NCI-H1436 (cell line): ENCODE measurements at regions not wholly inside any gene's neighbourhood (a gene's known extent, or its start where the extent isn't known, plus 50 kb on each side); places are given as distances from the start of the nearest gene placed in this dataset.

Source experiments
- DNase-seq: peaks from one replicate; lab custom pipeline; 2025; lab: John Stamatoyannopoulos, UW

DNA sequence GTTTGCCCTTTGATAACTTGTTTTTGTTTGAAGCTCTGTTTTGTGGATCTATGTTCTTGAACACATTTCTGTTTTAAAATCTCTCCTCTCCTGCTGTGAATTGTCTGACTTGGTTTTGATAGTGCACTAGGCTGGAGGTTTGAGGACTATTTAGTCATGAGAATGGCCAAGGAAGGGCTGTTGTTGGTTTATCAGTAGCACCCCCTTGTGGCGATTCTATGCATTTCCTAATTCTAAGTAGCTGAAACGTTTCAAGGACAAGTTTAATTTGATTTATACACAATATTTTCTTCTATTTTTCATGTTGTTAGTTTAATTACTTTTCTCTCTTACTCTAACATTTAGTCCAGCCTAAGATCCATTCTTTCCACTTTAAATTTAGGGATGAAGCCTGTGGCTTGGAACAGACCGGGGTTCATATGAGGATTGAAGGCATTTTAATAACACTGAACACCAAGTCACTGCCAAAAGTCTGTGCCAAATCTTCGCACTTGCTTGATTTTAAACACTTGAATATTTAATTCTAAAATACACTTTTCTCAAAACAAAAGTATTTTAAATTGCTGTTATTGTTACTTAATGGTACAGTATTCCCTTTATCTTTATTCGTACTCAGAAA, 166.0 kb downstream of the SOCS6 start:
- peak; percentile 20 for DNase-seq

DNA sequence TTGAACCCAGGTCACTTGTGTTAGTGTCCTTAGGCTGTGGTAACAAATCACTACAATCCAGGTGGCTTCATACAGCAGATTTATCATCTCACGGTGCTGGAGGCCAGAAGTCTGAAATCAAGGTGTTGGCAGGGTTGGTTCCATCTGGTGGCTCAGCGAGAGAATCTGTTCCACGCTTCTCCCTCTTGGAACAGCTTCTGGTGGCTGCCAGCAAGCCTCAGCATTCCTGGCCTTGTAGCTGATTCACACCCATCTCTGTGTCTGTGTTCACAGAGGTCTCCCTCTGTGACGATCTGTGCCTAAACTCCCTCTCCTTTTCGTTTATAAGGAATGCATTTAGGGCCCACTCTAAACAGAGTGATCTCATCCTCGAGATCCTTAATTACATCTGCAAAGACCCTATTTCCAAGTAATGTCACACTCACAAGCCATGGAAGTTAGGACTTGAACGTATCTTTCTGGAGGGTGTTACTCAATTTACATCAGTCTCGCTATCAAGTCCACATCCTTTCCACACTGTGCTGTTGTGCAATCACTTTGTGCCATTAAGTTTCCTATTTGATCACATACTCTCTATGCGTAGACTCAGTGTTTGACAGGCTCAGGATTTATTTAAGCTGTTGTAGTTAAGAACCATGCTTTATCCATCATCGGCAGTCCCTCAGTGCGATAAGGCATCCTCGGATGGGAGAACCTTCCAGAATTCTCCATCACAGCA, 164.4 kb downstream of the SOCS6 start:
- no peak for DNase-seq

DNA sequence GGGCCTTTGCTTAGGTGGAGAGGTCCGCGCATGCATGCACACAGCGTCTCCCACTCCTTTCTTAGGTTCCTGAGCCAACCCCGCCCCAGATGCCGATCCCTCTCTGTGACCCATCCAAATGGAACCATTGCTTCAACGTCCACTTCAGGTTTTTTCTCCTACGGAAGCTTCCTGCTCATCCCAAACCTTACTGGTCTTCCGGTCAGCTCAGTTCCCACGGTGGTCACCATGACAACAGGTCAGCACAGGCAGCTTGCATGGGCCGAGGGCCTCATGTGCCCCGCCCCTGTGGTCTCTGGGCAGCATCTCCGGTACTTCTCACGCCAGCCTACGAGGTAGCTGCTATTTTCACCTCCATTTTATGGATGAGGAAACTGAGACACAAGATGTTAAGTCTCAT, 163.7 kb downstream of the SOCS6 start:
- DNase-seq, result no peak

DNA sequence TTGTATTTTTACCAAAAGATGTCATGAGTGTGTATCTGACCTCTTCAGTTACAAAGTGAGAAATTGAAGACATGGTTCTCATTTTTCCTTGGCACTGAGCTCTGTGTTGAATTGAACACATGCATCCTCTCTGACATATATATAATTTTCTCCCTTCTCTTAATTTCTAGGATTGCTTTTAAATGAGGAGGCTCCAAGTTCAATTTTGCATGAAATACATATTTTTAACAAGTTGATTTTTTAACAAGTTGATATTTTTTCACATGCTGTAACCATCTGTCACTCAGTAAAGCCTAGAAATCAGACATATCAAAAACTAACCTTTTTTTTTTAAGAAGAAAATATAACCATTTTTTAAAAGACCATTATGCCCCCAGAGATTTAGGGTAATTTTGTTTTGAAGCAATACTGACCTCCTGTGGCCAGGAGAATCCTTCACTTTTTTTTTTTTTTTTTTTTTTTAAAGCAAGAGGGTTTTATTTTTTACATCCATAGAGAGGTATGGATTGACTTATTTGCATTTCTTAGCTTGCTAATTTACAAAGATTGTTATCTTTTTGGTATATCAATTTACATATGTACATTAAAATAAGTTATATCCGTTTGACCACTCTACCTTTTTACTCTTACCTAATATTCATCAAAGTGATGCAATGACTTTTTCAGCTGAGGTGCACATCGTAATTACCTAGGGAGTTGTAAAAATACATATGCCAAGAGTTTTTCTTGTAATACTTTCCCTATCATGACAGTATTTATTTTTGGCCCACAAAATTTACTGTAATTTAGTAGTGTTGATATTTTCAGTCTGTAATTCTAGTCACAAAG, 161.8 kb downstream of the SOCS6 start:
- peak; percentile 4 for DNase-seq

DNA sequence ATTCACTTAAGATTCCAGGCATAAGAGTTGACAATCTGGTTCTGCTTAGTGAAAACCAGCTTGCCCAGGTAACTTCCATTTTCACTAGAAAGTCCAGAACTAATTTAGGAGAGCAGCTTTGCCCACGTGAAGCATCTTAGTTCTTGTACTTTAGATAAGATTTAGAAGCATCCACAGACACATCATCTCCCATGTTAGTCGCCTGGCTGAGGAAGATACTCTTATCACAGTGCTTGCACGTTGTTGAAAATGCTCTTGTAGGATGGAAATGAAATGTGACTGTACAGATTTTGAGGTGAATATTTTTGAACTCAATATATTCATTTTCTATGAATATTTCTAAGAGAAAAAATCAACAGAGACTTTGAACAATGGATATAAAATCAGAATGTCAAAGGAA, 159.7 kb downstream of the SOCS6 start:
- no peak for DNase-seq

DNA sequence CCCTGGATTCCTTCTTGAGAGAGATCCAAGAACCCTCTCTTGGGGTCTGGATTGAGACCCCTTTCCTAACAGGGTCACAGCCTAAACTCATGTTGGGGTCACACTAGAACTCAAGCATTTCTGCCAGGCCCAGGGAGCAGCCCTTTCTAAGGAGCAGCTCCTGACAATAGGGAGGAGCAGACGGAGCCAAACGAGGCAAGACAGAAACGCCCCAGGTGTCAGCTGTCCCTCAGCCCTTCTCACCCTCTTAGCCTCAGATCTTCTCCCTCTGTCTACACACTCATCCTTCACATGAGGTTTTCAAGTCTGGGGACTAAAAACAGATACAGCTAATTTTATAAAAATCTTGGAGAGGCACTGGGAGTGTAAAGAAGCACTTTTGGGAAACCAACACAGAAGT, 157.2 kb downstream of the SOCS6 start:
- DNase-seq, result no peak

DNA sequence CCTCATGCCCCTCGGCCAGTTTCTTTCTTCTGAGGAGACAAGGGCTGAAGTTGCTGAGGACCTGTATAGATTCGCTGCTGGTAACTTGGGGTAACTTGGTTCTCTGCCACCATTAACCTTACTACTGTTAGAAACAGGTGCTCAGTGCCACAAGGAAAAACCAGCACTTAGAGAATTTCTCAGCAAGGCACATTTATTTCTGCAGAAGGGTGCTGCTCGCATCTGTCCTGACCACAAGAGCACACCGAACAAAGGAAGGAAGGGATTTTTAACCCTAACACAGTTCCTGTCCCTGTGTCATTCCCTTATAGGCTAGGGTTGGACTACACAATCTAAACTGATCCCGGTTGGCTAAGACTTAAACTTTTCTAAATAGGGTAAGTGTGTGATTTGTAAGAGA, 154.1 kb downstream of the SOCS6 start:
- no peak for DNase-seq

DNA sequence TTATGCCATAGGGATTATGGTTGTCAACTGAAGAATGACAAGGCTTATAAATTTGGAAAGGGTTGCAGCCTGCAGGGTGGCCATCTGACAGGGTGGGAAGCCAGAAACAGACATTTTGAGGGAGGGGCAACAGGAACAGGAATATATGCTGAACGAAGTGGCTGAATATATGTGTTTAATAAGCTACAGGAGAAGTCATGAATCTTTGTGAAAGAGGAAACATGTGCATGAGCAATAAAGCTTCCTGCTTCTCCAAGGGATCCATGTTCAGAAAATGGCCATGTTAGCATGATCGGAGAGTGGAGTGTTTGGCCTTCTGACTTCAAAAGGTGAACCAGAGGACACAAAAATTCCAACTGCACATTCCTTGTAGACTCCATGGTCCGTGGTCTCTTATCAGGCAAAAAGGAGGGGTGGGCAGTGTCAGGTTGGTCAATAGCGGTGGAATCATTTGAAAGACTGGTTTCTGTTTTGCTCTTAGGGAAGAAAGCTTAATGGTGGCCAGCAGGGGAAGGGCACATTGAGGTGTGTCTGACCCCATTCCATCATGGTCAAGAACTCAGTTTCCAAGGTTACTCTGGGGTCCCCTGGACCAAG, 144.1 kb downstream of the SOCS6 start:
- no peak for DNase-seq

DNA sequence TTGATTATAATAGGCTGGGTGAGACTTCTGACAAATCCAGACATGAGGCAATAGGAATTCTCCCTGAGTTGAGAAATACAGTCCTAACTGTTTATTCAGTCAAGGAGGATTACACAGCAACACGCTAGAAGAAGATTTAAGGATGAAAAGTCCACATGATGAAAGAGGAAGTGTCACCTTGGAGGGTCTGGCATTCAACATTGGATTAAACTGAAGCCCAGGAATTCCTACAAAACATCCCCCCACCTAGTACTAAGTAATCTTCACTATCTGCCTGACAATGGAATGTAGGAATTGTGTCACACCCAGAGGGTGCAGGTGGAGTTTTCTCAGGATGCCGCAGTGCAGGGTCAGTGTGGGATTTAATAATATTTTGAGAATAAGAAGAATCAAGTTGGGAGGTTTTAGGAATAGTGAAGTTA, 142.4 kb downstream of the SOCS6 start:
- DNase-seq, result no peak

DNA sequence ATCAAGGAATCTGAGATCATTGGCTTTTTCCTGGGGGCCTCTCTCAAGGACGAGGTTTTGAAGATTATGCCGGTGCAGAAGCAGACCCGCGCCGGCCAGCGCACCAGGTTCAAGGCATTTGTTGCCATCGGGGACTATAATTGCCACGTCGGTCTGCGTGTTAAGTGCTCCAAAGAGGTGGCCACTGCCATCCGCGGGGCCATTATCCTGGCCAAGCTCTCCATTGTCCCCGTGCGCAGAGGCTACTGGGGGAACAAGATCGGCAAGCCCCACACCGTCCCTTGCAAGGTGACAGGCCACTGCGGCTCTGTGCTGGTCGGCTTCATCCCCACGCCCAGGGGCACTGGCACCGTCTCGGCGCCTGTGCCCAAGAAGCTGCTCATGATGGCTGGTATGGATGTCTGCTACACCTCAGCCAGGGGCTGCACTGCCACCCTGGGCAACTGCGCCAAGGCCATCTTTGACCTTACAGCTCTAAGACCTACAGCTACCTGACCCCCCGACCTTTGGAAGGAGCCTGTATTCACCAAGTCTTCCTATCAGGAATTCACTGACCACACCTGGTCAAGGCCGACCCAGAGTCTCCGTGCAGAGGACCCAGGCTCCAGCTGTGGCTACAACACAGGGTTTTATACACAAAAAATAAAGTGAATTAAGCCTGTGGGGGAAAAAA, 141.8 kb downstream of the SOCS6 start:
- no peak for DNase-seq

DNA sequence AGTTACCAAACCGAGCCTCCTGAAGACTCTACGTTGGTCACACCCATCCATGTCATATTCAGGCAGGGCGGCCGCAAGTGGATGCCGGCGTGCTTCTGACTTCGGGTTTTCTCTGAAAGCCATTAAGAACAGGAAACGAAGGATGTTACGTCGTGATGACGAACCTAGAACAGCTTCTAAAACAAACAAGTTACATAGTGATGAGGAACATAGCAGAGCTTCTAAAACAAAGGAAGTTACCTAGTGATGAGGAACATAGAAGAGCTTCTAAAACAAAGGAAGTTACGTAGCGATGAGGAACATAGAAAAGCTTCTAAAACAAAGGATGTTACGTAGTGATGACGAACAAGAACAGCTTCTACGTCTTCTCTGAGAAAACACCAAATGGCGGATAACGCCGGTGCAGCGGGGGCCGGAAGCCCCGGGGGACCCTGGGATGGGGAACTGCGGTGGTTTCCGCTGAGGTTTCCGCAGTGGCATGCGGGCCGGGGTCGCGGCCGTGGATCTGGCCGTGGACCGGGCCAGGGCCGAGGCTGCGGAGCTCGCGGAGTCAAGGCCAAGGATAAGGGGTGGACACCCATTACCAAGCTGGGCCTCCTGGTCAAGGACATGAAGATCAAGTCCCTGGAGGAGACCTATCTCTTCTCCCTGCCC, 141.1 kb downstream of the SOCS6 start:
- DNase-seq, result no peak

DNA sequence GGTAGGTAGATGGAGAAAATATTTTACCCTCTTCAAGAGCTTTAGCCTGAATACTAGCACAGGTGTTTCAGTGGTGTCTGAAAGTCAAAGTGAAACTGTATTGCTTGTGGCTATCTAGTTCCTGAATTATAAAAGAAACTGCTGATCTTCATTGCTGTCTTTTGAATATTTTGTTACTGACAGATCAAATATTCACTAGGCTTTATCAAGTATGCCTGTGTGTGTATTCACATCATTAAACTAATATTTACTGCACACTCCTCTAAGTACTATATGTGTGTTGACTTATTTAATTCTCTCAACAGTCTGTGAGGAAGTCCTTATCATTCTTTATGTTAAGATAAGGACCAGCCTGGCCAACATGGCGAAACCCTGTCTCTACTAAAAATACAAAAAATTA, 139.6 kb downstream of the SOCS6 start:
- DNase-seq, result no peak

DNA sequence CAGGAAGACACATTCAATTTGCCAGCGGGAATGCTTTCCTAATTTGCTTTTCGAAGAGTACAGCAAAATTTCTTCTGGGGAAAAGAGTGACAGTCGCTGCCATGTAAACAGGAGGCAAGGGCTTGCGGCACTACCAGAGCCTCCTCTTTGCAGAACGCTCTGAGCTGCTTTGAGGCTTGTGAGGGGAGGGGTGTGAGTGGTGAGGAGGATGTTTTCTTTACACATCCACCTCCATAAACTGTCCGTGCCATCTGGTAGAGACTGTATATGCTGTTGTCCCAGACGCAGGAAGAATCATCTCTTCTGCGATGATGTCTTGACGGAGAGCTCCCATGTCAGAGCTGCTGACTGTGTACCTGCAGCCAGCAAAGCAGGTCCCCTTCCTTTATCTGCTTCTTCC, 138.0 kb downstream of the SOCS6 start:
- DNase-seq, result no peak

DNA sequence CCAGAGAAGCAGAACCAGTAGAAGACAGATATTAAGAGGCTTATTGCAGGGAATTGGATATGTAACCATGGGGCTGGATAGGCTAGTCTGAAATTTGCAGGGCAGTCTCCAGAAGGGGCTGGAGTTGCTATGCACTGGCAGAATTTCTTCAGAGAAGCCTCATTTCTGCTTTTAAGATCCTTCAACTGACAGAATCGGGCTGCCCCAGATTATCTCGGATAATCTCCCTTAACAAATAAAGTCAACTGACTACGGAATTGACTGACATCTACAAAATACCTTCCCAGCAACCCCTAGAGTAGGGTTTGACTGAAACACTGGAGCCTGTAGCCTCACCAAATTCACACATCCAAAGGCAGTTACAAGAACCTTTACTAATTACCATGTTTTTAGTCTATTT, 136.4 kb downstream of the SOCS6 start:
- no peak for DNase-seq

DNA sequence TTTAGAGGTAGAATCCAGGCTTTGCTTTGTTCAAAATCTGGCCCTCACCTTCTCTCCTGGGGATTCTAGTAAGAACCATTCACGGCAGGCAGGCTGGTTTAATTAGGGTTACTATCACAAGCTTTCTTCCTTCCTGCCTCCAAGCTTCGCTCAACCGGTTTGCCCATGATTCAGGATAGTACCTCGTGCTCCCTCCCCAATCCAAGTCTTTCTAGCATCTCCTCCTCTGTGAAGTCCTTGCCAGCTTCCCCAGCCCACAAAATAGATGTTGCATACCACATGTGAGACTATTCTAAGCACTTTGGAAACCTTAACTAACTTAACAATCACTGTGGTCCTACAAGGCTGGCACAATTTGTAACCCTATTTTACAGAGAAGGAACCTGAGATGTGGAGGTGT, 135.1 kb downstream of the SOCS6 start:
- DNase-seq, result no peak

DNA sequence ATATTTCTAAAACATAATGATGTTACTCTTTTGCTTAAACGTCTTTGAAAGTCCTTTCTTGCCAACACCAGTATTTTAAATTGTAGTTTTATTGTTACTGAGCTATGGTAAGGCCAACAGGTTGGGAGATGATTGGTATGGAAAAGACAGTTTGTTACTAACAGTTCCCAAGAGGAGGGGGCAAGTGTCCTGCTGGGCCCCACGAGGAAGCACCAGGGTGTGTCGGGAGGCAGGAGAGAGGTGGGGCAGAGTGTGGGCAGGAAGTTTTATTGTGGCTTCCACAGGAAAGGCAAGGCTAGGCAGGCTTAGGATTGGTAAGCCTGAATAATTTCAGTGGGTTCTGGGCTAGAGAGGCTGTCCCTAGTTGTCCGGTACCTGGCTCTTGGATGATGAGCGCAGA, 134.3 kb downstream of the SOCS6 start:
- DNase-seq, result no peak

DNA sequence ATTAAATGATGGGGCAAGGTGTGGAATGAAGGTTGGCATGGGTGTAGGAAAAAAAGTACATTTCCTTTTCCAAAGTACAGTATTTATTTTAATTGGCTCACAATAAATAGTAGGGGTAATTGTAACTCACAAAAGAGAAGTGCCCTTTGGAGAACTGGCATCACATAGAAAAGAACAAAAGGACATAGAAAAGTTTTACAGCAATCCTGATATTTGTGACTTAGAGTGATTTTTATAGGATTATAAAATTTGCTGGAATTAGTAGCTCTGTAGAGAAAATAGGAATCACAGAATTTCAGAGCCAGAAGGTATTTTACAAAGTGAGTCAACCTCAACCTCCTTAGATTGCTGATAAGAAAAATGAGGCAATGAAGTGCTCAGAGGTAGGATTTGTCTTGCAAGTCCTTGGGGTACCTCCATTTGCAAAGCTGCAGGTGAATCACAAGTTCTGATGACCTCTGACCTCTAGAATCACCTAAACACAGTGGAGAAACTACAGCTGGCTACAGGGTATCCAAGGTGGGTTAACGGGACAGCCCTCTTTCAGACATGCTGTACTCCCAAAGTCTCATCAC, 133.6 kb downstream of the SOCS6 start:
- no peak for DNase-seq

DNA sequence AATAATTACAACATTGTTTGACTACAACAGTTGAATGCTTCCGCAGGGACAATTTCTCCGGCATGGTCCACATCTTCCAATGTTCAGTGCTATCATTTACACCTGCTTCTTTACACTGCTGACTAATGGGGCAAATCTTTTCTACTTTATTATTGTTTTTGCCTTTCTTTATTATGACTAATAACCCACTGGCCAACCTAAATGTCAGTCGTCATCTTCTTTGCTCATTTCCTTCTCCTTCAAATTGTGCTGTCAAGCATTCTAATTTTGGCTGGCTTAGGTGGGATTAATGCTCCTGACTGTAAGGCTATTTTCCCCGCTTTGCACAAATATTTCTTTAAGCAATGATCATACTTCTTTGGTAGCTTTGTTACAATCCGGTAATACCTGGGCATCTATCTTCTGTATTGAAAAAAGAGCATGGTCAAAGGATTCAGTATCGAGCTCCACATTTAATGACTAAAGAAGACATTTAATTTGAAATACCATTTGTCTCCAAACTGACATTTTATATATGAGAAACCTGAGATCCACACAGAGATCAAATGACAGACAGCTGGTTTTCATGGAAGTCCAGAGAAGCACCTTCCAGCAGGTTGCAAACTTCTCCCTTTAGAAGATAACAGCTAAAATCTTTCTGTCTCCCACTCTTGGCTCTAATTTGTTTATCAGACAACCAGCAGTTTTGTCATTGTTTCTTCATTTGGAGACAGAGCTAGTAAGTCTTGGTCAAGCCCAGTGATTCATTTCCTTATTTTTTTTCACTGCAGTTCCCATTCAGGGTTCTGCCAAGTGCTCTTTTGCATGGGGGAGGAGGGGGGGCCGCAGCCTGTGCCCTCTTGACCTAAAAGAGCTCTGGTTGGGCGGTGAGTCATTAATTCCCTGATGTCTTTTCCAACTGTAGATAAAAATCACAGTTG, 132.9 kb downstream of the SOCS6 start:
- no peak for DNase-seq

DNA sequence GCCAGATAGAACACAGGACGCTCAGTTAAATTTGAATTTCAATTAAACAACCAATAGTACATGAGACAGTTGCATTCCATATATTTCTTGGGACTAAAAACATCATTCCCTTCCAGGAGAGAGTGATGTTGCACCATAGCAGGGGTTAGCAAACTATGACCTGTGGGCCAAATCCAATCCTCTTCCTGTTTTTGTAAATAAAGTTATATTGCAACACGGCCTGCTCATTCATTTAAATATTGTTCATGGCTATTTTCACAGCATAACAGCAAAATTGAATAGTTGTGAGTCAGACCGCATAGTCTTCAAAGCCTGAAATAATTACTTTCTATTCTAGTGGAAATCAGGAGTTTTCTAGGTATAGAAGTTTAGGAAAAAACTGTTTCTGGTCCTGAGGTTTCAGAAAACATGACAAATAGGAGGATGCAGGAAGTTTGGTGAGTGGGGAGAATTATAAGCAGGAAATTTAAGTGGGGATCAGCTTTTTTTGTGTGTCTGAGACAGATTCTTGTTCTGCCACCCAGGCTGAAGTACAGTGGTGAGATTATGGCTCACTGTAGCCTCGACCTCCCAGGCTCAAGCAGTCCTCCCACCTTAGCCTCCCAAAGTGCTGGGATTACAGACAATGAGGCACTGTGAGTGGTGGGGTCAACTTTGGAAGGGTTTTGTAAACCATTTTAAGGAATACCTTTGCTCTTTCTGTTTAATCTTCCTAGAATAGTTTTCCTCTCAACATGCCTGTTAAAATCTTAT, 131.5 kb downstream of the SOCS6 start:
- no peak for DNase-seq
